ENCODE measurements at regions not wholly inside any gene's neighbourhood (a gene's known extent, or its start where the extent isn't known, plus 50 kb on each side); places are given as distances from the start of the nearest gene placed in this dataset.

- H3K9me3 ChIP-seq (ENCODE audit: control insufficient read depth, low read length): no peaks in the 10 kb centered on the region
- 89 to 94% methylated on average over 1 to 2 of the region's 2 CpGs for WGBS, 2 experiments
- H3K27me3 ChIP-seq (ENCODE audit: control insufficient read depth, insufficient read depth, low read length, poor library complexity, severe bottlenecking): no peaks in the 10 kb centered on the region
- H3K4me1 ChIP-seq (ENCODE audit: control insufficient read depth, insufficient read depth, low read length): no peaks in the 10 kb centered on the region
- H3K4me3 ChIP-seq (ENCODE audit: insufficient read depth, low read depth, low read length): no peak overlapping the region
- H3K36me3 ChIP-seq (ENCODE audit: control insufficient read depth, insufficient read depth, low read length): no peaks in the 10 kb centered on the region
- H3K27ac ChIP-seq (ENCODE audit: insufficient read depth, low read depth, low read length, poor library complexity, severe bottlenecking): no peak overlapping the region
Measured at GRCh38 chr5:6832994-6833393, 119.8 kb downstream of the TENT4A start.

GRCh38 chr5:6833406-6833805 lies 120.2 kb downstream of the TENT4A start:
- no peak overlapping the region for H3K27ac ChIP-seq (ENCODE audit: insufficient read depth, low read depth, low read length, poor library complexity, severe bottlenecking)
- H3K9me3 ChIP-seq (ENCODE audit: control insufficient read depth, low read length): no peaks in the 10 kb centered on the region
- WGBS, 2 experiments: 96 to 98% methylated on average over 1 of the region's 1 CpG
- no peak overlapping the region for H3K4me3 ChIP-seq (ENCODE audit: insufficient read depth, low read depth, low read length)
- H3K27me3 ChIP-seq (ENCODE audit: control insufficient read depth, insufficient read depth, low read length, poor library complexity, severe bottlenecking): no peaks in the 10 kb centered on the region
- no peaks in the 10 kb centered on the region for H3K4me1 ChIP-seq (ENCODE audit: control insufficient read depth, insufficient read depth, low read length)
- no peaks in the 10 kb centered on the region for H3K36me3 ChIP-seq (ENCODE audit: control insufficient read depth, insufficient read depth, low read length)

DNA sequence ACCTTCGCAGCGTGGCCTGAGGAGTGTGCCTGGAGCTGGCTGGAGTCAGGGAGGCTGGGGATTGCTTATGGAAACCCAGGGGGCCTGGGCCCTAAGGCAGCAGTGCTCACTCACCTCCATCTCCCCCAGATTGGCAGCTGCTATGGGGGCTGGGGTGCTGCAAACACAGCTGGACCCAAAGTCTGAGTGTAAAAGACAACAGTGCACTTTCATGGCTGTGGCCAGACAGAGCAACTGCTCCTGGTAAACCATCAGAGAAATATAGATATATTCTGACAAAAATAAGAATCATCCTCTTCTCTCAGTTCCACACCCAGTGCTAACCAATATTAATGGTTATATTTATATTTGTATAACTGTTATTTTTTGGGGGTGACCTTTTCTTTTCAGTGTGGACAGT lies 123.9 kb downstream of the TENT4A start:
- Histone ChIP-seq H3K4me1 (ENCODE audit: control insufficient read depth, insufficient read depth, low read length) (no peaks in the 10 kb centered on the region), H3K9me3 (ENCODE audit: control insufficient read depth, low read length) (no peaks in the 10 kb centered on the region), H3K27me3 (ENCODE audit: control insufficient read depth, insufficient read depth, low read length, poor library complexity, severe bottlenecking) (no peaks in the 10 kb centered on the region), H3K36me3 (ENCODE audit: control insufficient read depth, insufficient read depth, low read length) (no peaks in the 10 kb centered on the region), H3K4me3 (ENCODE audit: insufficient read depth, low read depth, low read length) (no peak overlapping the region), H3K27ac (ENCODE audit: insufficient read depth, low read depth, low read length, poor library complexity, severe bottlenecking) (no peak overlapping the region)
- WGBS, 2 experiments: 93 to 97% methylated on average over 2 of the region's 2 CpGs

- WGBS, 2 experiments: 61 to 63% methylated on average over 9 of the region's 9 CpGs
- Histone ChIP-seq H3K9me3 (ENCODE audit: control insufficient read depth, low read length) (no peaks in the 10 kb centered on the region), H3K4me1 (ENCODE audit: control insufficient read depth, insufficient read depth, low read length) (no peaks in the 10 kb centered on the region), H3K27me3 (ENCODE audit: control insufficient read depth, insufficient read depth, low read length, poor library complexity, severe bottlenecking) (no peaks in the 10 kb centered on the region), H3K27ac (ENCODE audit: insufficient read depth, low read depth, low read length, poor library complexity, severe bottlenecking) (no peak overlapping the region), H3K4me3 (ENCODE audit: insufficient read depth, low read depth, low read length) (no peak overlapping the region), H3K36me3 (ENCODE audit: control insufficient read depth, insufficient read depth, low read length) (no peaks in the 10 kb centered on the region)
Measured at GRCh38 chr5:6837519-6838110, 124.4 kb downstream of the TENT4A start.

DNA sequence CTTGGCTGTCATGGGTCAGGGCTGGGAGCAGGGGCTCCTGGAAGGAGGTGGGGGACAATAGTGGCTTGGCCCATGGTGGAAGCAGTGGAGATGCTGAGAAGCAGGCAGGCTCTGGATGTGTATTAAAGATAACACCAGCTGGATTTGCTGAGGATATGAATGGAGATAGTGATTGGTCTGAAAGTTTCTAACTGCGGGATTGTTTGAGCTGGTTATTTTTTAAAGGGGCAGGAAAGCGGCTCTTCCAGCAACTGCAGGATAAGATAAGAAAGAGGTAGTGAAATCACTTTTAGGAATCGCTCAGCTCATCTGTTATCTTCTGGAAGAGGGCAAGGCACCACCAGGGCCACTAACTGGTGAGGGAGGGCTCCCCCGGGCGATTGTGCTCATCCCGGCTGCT lies 125.5 kb downstream of the TENT4A start:
- H3K4me3 ChIP-seq (ENCODE audit: insufficient read depth, low read depth, low read length): no peak overlapping the region
- no peaks in the 10 kb centered on the region for H3K27me3 ChIP-seq (ENCODE audit: control insufficient read depth, insufficient read depth, low read length, poor library complexity, severe bottlenecking)
- no peak overlapping the region for H3K27ac ChIP-seq (ENCODE audit: insufficient read depth, low read depth, low read length, poor library complexity, severe bottlenecking)
- H3K36me3 ChIP-seq (ENCODE audit: control insufficient read depth, insufficient read depth, low read length): no peaks in the 10 kb centered on the region
- no peaks in the 10 kb centered on the region for H3K4me1 ChIP-seq (ENCODE audit: control insufficient read depth, insufficient read depth, low read length)
- WGBS, 2 experiments: 94 to 98% methylated on average over 6 of the region's 6 CpGs
- H3K9me3 ChIP-seq (ENCODE audit: control insufficient read depth, low read length): no peaks in the 10 kb centered on the region

DNA sequence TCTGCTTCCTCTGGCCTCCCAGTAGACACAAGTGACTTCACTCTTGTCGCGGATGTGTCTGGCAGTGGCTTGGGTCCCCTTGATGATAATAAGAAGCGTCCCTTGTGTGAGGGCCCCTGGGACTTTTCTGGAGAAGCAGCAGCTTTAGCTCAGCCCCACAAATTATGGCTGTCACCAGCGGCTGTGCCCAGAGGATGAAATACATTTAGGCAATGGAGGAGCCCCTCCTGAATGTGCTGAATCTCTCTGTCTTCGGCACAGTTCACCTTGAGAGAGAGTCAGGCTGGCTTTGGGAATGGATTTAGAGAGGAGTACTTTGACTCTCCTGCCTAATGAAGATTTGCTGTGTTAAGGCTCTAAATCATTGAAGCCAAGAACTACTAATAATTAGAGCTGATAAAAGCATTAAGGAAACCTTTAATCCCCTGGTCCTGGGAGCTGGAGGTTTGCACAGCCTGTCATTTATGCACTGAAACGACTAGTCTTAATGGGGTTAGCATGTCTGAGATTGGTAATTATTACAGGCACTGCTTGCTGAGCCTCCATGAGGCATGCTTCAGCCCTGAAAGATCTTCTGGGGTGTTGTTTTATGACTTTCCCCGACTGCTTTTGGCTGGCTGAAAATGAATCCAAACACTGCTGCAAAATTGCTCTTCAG lies 127.0 kb downstream of the TENT4A start:
- Histone ChIP-seq H3K9me3 (ENCODE audit: control insufficient read depth, low read length) (no peaks in the 10 kb centered on the region), H3K4me3 (ENCODE audit: insufficient read depth, low read depth, low read length) (no peak overlapping the region), H3K27ac (ENCODE audit: insufficient read depth, low read depth, low read length, poor library complexity, severe bottlenecking) (no peak overlapping the region), H3K27me3 (ENCODE audit: control insufficient read depth, insufficient read depth, low read length, poor library complexity, severe bottlenecking) (no peaks in the 10 kb centered on the region), H3K36me3 (ENCODE audit: control insufficient read depth, insufficient read depth, low read length) (no peaks in the 10 kb centered on the region), H3K4me1 (ENCODE audit: control insufficient read depth, insufficient read depth, low read length) (no peaks in the 10 kb centered on the region)
- 79 to 80% methylated on average over 7 of the region's 7 CpGs for WGBS, 2 experiments

DNA sequence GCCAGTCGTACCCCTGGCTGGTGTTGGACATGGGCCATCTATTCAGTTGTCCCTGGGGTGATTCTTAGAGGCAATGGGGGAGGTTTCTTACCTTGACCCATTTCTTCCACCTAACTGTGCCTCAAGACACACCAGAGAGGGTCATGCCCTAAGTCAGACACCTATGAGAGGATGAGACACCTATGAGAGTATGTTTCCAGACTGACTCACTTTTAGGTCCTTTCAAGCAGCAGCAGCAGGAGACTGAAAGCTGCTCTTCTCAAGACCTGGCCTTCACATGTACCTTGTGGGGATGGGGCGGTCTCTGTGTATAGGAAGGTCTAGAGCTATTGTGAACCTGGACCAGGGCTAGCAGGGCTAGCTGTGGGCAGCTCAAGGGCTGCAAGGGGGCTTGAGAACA lies 130.1 kb downstream of the TENT4A start:
- 90 to 93% methylated on average over 2 of the region's 2 CpGs for WGBS, 2 experiments
- Histone ChIP-seq H3K4me3 (ENCODE audit: insufficient read depth, low read depth, low read length) (no peak overlapping the region), H3K27me3 (ENCODE audit: control insufficient read depth, insufficient read depth, low read length, poor library complexity, severe bottlenecking) (no peaks in the 10 kb centered on the region), H3K36me3 (ENCODE audit: control insufficient read depth, insufficient read depth, low read length) (no peaks in the 10 kb centered on the region), H3K27ac (ENCODE audit: insufficient read depth, low read depth, low read length, poor library complexity, severe bottlenecking) (no peak overlapping the region), H3K9me3 (ENCODE audit: control insufficient read depth, low read length) (no peaks in the 10 kb centered on the region), H3K4me1 (ENCODE audit: control insufficient read depth, insufficient read depth, low read length) (no peaks in the 10 kb centered on the region)

- H3K4me1 ChIP-seq (ENCODE audit: control insufficient read depth, insufficient read depth, low read length): no peaks in the 10 kb centered on the region
- no peaks in the 10 kb centered on the region for H3K27me3 ChIP-seq (ENCODE audit: control insufficient read depth, insufficient read depth, low read length, poor library complexity, severe bottlenecking)
- 93 to 94% methylated on average over 8 of the region's 8 CpGs for WGBS, 2 experiments
- no peak overlapping the region for H3K27ac ChIP-seq (ENCODE audit: insufficient read depth, low read depth, low read length, poor library complexity, severe bottlenecking)
- H3K4me3 ChIP-seq (ENCODE audit: insufficient read depth, low read depth, low read length): no peak overlapping the region
- no peaks in the 10 kb centered on the region for H3K36me3 ChIP-seq (ENCODE audit: control insufficient read depth, insufficient read depth, low read length)
- no peaks in the 10 kb centered on the region for H3K9me3 ChIP-seq (ENCODE audit: control insufficient read depth, low read length)
Measured at GRCh38 chr5:6843821-6844220, 130.6 kb downstream of the TENT4A start.

DNA sequence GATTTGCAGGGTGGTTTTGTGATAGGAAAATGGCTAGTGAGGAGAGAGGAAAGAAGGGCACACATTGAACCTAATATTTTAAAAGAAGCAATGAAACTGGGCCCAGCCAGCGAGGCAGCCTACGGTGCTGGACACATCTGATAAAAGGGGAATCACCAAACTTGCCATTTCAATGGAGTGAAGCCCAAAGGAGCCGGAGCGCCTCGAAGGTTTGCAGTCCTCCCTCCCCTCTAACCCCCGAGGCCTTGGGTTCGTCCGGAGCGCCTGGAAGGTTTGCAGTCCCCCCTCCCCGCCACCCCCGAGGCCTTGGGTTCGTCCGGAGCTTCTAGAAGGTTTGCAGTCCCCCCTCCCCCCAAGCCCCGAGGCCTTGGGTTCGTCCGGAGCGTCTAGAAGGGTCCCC lies 132.6 kb downstream of the TENT4A start:
- Histone ChIP-seq H3K9me3 (ENCODE audit: control insufficient read depth, low read length) (no peaks in the 10 kb centered on the region), H3K4me3 (ENCODE audit: insufficient read depth, low read depth, low read length) (no peak overlapping the region), H3K36me3 (ENCODE audit: control insufficient read depth, insufficient read depth, low read length) (no peaks in the 10 kb centered on the region), H3K4me1 (ENCODE audit: control insufficient read depth, insufficient read depth, low read length) (no peaks in the 10 kb centered on the region), H3K27ac (ENCODE audit: insufficient read depth, low read depth, low read length, poor library complexity, severe bottlenecking) (no peak overlapping the region), H3K27me3 (ENCODE audit: control insufficient read depth, insufficient read depth, low read length, poor library complexity, severe bottlenecking) (no peaks in the 10 kb centered on the region)
- WGBS, 2 experiments: 91% methylated on average over 14 to 17 of the region's 17 CpGs

DNA sequence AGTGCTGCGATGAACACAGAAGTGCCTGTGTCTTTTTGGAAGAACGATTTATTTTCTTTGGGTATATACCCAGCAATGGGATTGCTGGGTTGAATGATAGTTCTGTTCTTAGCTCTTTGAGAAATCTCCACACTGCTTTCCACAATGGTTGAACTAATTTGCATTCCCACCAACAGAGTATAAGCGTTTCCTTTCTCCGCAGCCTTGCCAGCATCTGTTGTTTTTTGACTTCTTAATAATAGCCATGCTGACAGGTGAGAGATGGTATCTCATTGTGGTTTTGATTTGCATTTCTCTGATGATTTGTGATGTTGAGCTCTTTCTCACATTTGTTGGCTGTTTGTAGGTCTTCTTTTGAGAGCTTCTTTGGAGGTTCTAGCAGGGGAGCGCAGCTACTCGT lies 134.6 kb downstream of the TENT4A start:
- no peak overlapping the region for H3K4me3 ChIP-seq (ENCODE audit: insufficient read depth, low read depth, low read length)
- WGBS, 2 experiments: 58 to 77% methylated on average over 6 of the region's 6 CpGs
- H3K27ac ChIP-seq (ENCODE audit: insufficient read depth, low read depth, low read length, poor library complexity, severe bottlenecking): no peak overlapping the region
- no peaks in the 10 kb centered on the region for H3K36me3 ChIP-seq (ENCODE audit: control insufficient read depth, insufficient read depth, low read length)
- no peaks in the 10 kb centered on the region for H3K27me3 ChIP-seq (ENCODE audit: control insufficient read depth, insufficient read depth, low read length, poor library complexity, severe bottlenecking)
- H3K4me1 ChIP-seq (ENCODE audit: control insufficient read depth, insufficient read depth, low read length): no peaks in the 10 kb centered on the region
- no peaks in the 10 kb centered on the region for H3K9me3 ChIP-seq (ENCODE audit: control insufficient read depth, low read length)
